Retinal pigment epithelial cell (primary cell): ENCODE measurements at regions not wholly inside any gene's neighbourhood (a gene's known extent, or its start where the extent isn't known, plus 50 kb on each side); places are given as distances from the start of the nearest gene placed in this dataset.

Experiments
- DNase-seq: peaks from one replicate; pipeline ENCODE4 v3.0.0-alpha.2; 2010; ENCODE audit warnings: low read depth
- H3K4me3 ChIP-seq: 2 replicates; pipeline ENCODE4 v1.5.1; 2011; ENCODE audit warnings: mild to moderate bottlenecking, low read length, control low read depth, moderate library complexity
- TF ChIP-seq, protein P1 (sequence below): conservative IDR thresholded peaks from 2 replicates; pipeline ENCODE4 v1.5.1; 2011; ENCODE audit warnings: low read depth, low read length, control low read depth, inconsistent platforms

DNA sequence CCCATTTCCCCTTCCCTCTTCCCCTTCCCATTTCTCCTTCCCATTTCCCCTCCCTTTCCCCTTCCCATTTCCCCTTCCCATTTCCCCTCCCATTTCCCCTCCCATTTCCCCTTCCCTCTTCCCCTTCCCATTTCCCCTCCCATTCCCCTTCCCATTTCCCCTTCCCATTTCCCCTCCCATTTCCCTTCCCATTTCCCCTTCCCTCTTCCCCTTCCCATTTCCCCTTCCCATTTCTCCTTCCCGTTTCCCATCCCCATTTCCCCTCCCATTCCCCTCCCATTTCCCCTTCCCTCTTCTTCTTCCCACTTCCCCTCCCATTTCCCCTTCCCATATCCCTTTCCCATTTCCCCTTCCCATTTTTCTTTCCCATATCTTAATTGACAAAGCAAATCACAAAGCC, 109.0 kb downstream of the OLFM1 start:
- no peak for DNase-seq
- TF ChIP-seq, protein P1, sequence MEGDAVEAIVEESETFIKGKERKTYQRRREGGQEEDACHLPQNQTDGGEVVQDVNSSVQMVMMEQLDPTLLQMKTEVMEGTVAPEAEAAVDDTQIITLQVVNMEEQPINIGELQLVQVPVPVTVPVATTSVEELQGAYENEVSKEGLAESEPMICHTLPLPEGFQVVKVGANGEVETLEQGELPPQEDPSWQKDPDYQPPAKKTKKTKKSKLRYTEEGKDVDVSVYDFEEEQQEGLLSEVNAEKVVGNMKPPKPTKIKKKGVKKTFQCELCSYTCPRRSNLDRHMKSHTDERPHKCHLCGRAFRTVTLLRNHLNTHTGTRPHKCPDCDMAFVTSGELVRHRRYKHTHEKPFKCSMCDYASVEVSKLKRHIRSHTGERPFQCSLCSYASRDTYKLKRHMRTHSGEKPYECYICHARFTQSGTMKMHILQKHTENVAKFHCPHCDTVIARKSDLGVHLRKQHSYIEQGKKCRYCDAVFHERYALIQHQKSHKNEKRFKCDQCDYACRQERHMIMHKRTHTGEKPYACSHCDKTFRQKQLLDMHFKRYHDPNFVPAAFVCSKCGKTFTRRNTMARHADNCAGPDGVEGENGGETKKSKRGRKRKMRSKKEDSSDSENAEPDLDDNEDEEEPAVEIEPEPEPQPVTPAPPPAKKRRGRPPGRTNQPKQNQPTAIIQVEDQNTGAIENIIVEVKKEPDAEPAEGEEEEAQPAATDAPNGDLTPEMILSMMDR = no peak
- H3K4me3 ChIP-seq = no peak overlapping the region

DNA sequence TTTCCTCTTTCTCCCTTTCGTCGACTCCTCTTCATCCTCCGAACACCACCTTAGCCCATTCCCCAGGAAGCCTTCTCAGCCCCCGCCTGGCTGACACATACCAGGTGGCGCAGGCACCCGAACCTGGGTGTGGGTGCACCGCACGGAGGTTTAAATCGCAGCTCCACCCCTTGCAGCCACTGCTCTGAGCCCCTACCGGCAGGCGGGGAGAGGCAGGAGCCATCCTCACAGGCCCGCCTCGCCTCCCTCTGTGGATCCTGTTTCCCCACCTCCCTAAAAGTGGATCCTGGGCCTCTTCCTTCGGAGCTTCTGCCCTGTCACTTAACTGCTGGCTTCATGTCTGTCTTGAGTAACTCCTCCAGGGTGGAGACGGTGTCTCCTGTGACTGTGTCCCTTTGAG, 110.7 kb downstream of the OLFM1 start:
- DNase-seq = no peak
- no peak overlapping the region for H3K4me3 ChIP-seq
- TF ChIP-seq, protein P1 = no peak

DNA sequence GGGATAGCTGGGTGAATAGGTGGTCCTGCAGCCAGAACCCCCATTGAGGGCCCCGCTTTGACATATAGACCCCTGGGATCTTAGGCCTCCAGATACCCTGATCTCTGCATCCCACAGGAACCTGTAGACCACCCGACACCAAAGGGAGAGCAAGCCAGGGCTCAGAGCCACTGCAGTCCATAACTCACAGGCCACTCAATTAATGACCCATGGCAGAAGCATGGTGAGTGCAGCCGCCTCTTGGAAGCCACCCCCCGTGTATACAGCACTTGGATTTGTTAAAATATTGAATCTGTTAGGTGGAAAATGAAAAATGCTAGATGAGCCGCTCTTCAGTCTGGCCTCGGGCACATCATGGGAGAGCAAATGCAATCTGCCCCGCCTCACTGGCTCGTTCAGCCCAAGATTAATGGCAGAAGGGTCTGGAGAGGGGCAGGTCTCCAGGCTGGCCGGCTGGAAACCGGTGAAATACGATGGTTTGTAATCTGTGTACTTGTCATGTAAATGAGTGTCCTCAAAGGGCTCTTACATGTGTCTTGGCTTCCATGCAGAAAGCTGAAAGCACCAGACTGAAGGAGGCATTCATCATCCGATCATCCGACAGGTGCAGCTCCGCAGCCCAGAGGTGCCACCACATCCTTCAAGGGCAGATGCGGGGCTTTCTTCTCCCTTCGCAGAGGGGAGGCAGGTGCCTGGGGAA, 111.3 kb downstream of the OLFM1 start:
- DNase-seq = no peak
- no peak overlapping the region for H3K4me3 ChIP-seq
- TF ChIP-seq, protein P1 = no peak

DNA sequence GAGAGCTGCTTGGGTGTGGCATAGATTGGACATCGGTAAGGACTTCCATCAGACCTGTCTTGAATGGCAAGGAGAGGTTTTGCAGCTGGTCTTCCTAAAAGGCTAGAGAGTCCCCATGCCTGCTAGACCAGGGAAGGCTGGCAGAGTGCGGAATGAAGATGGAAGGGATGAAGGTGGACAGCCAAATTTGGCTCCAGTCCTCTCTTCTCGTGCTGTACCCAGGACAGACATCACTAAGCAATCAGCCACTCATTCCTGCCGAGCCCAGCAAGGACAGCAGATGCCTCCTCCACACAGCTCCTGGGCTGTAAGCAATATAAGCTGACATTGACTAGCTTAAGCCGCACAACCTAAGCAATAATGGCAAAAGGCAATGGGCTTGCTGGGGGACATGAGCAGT, 112.0 kb downstream of the OLFM1 start:
- no peak for DNase-seq

DNA sequence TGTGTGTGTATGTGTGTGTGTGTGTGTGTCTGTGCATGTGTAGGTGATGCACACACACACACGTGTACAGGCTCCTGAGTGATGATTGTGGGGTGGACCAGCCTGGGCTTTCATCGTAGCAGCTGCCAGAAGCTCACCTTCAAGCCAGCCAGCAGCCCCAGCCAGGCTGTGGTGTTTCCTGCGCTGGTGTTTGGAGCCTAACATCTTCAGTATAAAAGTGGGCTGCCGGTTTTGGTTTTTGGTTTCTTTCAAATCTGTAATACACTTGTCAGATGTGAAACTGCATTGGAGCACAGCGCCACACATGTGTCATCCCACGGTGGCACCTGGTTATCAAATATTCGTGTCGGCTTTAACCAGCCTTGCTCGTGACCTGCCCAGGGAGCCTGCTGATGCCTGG, 114.2 kb downstream of the OLFM1 start:
- TF ChIP-seq, protein P1 = no peak
- no peak for DNase-seq
- no peak overlapping the region for H3K4me3 ChIP-seq

More for the DNA sequence above, 112.0 kb downstream of the OLFM1 start:
- H3K4me3 ChIP-seq = no peak overlapping the region
- TF ChIP-seq, protein P1 = no peak

DNA sequence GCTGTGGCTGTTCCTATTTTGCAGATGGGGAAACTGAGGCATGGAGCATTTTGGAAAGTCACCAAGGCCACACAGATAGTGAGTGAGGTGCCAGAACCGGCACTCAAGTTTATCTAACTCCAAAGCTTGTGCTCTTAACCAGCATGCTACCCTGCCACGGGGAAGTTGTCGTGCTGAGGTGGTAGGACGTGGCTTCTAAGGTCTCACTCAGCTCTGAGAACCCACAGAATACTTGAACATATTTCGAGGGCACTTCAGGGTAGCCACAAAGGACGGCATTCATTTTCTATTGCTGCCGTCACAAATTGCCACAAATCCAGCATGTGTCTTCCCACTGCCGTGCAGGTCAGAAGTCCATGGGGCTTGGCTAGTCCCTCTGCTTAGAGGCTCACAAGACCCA, 116.7 kb downstream of the OLFM1 start:
- H3K4me3 ChIP-seq = no peak overlapping the region
- TF ChIP-seq, protein P1 = no peak
- DNase-seq = no peak

DNA sequence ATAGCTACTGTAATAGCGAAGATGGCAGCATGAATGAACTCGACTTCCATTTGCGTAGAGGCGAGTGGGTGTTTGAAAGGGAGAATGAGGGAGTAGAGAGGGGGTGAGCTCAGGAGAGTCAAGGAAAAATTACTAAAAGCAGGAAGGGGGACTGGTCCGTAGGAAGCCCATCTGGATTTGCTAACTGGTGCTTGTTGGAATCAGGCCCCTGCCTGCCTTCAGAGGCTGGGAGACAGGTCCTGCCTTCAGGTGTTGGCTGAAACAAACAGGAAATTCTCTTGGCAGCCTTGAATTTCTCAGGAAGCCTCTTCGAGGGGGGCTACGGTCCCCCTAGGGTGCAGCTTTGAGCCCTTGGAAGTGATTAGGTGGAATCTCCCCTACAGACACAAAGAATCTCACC, 121.7 kb downstream of the OLFM1 start:
- no peak overlapping the region for H3K4me3 ChIP-seq
- no peak for DNase-seq
- TF ChIP-seq, protein P1 = no peak
